Mesenchymal stem cell (in vitro differentiated cells and primary cell): ENCODE measurements at regions not wholly inside any gene's neighbourhood (a gene's known extent, or its start where the extent isn't known, plus 50 kb on each side); places are given as distances from the start of the nearest gene placed in this dataset.
"Not testable (repeated sequence)": the region's sequence is repeated elsewhere in the genome, so short reads cannot be mapped to it uniquely, and the experiment has no call there.

Source experiments
- DNase-seq: peaks from one replicate; pipeline ENCODE4 v3.0.0-alpha.2; 2013
- H2AFZ ChIP-seq: one replicate; pipeline ENCODE4 v1.6.1; 2013; ENCODE audit warnings: low read depth, mild to moderate bottlenecking, control low read depth, inconsistent platforms, low read length, moderate library complexity
- H2AK5ac ChIP-seq: 2 replicates; pipeline ENCODE4 v1.6.1; 2013; ENCODE audit warnings: low read length, moderate library complexity, mild to moderate bottlenecking, inconsistent platforms; ENCODE audit not compliant: severe bottlenecking
- H2BK120ac ChIP-seq: one replicate; pipeline ENCODE4 v1.6.1; 2013; ENCODE audit warnings: low read depth, mild to moderate bottlenecking, inconsistent platforms, low read length, moderate library complexity
- H2BK12ac ChIP-seq, 2 experiments: one replicate each; pipeline ENCODE4 v1.6.1; 2013; ENCODE audit warnings: inconsistent platforms in 2 of 2, low read length in 2 of 2, mild to moderate bottlenecking in 2 of 2, moderate library complexity in 2 of 2, control low read depth in 1 of 2
- H2BK15ac ChIP-seq: one replicate; pipeline ENCODE4 v1.6.1; 2013; ENCODE audit warnings: mild to moderate bottlenecking, low read depth, inconsistent platforms; ENCODE audit not compliant: poor library complexity, severe bottlenecking
- H2BK5ac ChIP-seq: 2 replicates; pipeline ENCODE4 v1.6.1; 2013; ENCODE audit warnings: low read depth, mild to moderate bottlenecking, low read length, control low read depth, inconsistent platforms; ENCODE audit not compliant: poor library complexity, severe bottlenecking
- H3K14ac ChIP-seq, 2 experiments: one replicate each; pipeline ENCODE4 v1.6.1; 2013; ENCODE audit warnings: inconsistent platforms in 2 of 2, low read length in 2 of 2, control low read depth in 1 of 2, mild to moderate bottlenecking in 1 of 2, moderate library complexity in 1 of 2
- H3K18ac ChIP-seq, 2 experiments: one replicate each; pipeline ENCODE4 v1.6.1; 2013; ENCODE audit warnings: inconsistent platforms in 2 of 2, low read length in 2 of 2, control low read depth in 1 of 2, low read depth in 1 of 2, mild to moderate bottlenecking in 1 of 2
- H3K23ac ChIP-seq, 2 experiments: one replicate each; pipeline ENCODE4 v1.6.1; 2013; ENCODE audit warnings: inconsistent platforms in 2 of 2, low read length in 2 of 2, mild to moderate bottlenecking in 2 of 2, moderate library complexity in 2 of 2, control low read depth in 1 of 2
- H3K27ac ChIP-seq: 2 replicates; pipeline ENCODE4 v1.5.1; 2013; ENCODE audit warnings: mild to moderate bottlenecking, moderate library complexity, low read length, control low read depth, inconsistent platforms; ENCODE audit not compliant: poor library complexity, severe bottlenecking
- H3K27me3 ChIP-seq, 2 experiments: 2 replicates each; pipeline versions ENCODE4 v1.6.1 to v1.7.0; 2013; ENCODE audit warnings: low read length in 2 of 2, mild to moderate bottlenecking in 2 of 2, moderate library complexity in 2 of 2, control low read depth in 1 of 2, inconsistent platforms in 1 of 2; ENCODE audit not compliant: control insufficient read depth in 1 of 2, insufficient read depth in 1 of 2
- H3K36me3 ChIP-seq, 2 experiments: 2 replicates each; pipeline versions ENCODE4 v1.6.1 to v1.7.0; 2013; ENCODE audit warnings: low read length in 2 of 2, control low read depth in 1 of 2, inconsistent platforms in 1 of 2, low read depth in 1 of 2, mild to moderate bottlenecking in 1 of 2; ENCODE audit not compliant: insufficient read depth in 2 of 2, control insufficient read depth in 1 of 2
- H3K4ac ChIP-seq, 2 experiments: one replicate each; pipeline ENCODE4 v1.6.1; 2013; ENCODE audit warnings: inconsistent platforms in 2 of 2, low read length in 2 of 2, mild to moderate bottlenecking in 2 of 2, moderate library complexity in 2 of 2, control low read depth in 1 of 2, low read depth in 1 of 2
- H3K4me1 ChIP-seq: 2 replicates; pipeline ENCODE4 v1.6.1; 2013; ENCODE audit warnings: low read depth, low read length, control low read depth; ENCODE audit not compliant: control insufficient read depth, insufficient read depth
- H3K4me2 ChIP-seq: 2 replicates; pipeline ENCODE4 v1.6.1; 2013; ENCODE audit warnings: low read length, mild to moderate bottlenecking, inconsistent platforms; ENCODE audit not compliant: poor library complexity, severe bottlenecking
- H3K4me3 ChIP-seq, 2 experiments: 2 replicates each; pipeline versions ENCODE4 v1.5.1 to v1.7.0; 2013; ENCODE audit warnings: low read length in 2 of 2, mild to moderate bottlenecking in 2 of 2, control low read depth in 1 of 2, low read depth in 1 of 2; ENCODE audit not compliant: insufficient read depth in 1 of 2
- H3K79me1 ChIP-seq: replicated peaks from 2 replicates; pipeline ENCODE4 v1.6.1; 2013; ENCODE audit warnings: mild to moderate bottlenecking, control low read depth, low read length, inconsistent platforms; ENCODE audit not compliant: poor library complexity, severe bottlenecking
- H3K9ac ChIP-seq: 2 replicates; pipeline ENCODE4 v1.7.0; 2013; ENCODE audit warnings: mild to moderate bottlenecking, low read length, moderate library complexity
- H3K9me3 ChIP-seq: 2 replicates; pipeline ENCODE4 v1.7.0; 2013; ENCODE audit warnings: mild to moderate bottlenecking, low read length; ENCODE audit not compliant: control insufficient read depth
- H4K8ac ChIP-seq: one replicate; pipeline ENCODE4 v1.6.1; 2013; ENCODE audit warnings: inconsistent platforms, mild to moderate bottlenecking, low read length, moderate library complexity
- H4K91ac ChIP-seq: one replicate; pipeline ENCODE4 v1.6.1; 2013; ENCODE audit warnings: mild to moderate bottlenecking, low read length, inconsistent platforms
- WGBS: methylation state at CpG from one replicate; pipeline ENCODE4 v1.1.7; 2013; ENCODE audit warnings: mixed read lengths; 5-methylcytosine and 5-hydroxymethylcytosine counted together

- H3K4me1 ChIP-seq, H4K8ac ChIP-seq, H3K4me3 ChIP-seq, H3K9ac ChIP-seq, H3K14ac ChIP-seq, H3K36me3 ChIP-seq, H3K27me3 ChIP-seq, H3K18ac ChIP-seq, H2BK120ac ChIP-seq, H2BK15ac ChIP-seq, H4K91ac ChIP-seq, H2AFZ ChIP-seq, H3K4ac ChIP-seq, DNase-seq, H2AK5ac ChIP-seq, H2BK12ac ChIP-seq, H3K9me3 ChIP-seq, H3K79me1 ChIP-seq, H3K4me2 ChIP-seq, H3K23ac ChIP-seq: not testable (repeated sequence)
- Histone ChIP-seq H2BK5ac (peak overlapping the region; percentile 73), H3K27ac (peak overlapping the region; percentile 98)
- WGBS = no CpG with 5 or more reads among the region's 4 CpGs
Measured at GRCh38 chrY:16831364-16831763, 1048.7 kb downstream of the CDY2B start.

- no peak overlapping the region for H3K23ac ChIP-seq
- no peak overlapping the region for H3K27ac ChIP-seq
- H2BK12ac ChIP-seq = no peak overlapping the region
- no peak overlapping the region for H2BK15ac ChIP-seq
- no peaks in the 10 kb centered on the region for H3K79me1 ChIP-seq
- H3K4me1 ChIP-seq = no peaks in the 10 kb centered on the region
- no peak overlapping the region for H4K8ac ChIP-seq
- no peak overlapping the region for H2BK120ac ChIP-seq
- no peak overlapping the region for H2AFZ ChIP-seq
- H3K9ac ChIP-seq = no peak overlapping the region
- no peak overlapping the region for H3K4me2 ChIP-seq
- H3K14ac ChIP-seq = no peak overlapping the region
- H3K27me3 ChIP-seq = no peaks in the 10 kb centered on the region
- no peak for DNase-seq
- H3K4me3 ChIP-seq = no peak overlapping the region
- H2BK5ac ChIP-seq = no peak overlapping the region
- no peak overlapping the region for H2AK5ac ChIP-seq
- no peaks in the 10 kb centered on the region for H3K9me3 ChIP-seq
- no peaks in the 10 kb centered on the region for H3K36me3 ChIP-seq
- no peak overlapping the region for H3K18ac ChIP-seq
- no peak overlapping the region for H3K4ac ChIP-seq
- H4K91ac ChIP-seq = no peak overlapping the region
Measured at GRCh38 chrY:16807713-16808112, 1072.3 kb downstream of the CDY2B start.
